Kidney (tissue), 13 donors: ENCODE measurements at regions not wholly inside any gene's neighbourhood (a gene's known extent, or its start where the extent isn't known, plus 50 kb on each side); places are given as distances from the start of the nearest gene placed in this dataset.

Experiments
- DNase-seq, 5 donors: peaks; one replicate each; pipeline ENCODE4 v3.0.0-alpha.2; 2013 to 2020
- FAIRE-seq: peaks from 2 replicates; lab custom pipeline; 2012; peaks lifted over from hg19 to GRCh38; lab: Jason Lieb, UNC
- H3K27ac ChIP-seq, 2 donors: one replicate each; pipeline ENCODE4 v1.7.0; 2013; ENCODE audit warnings: low read depth in 2 of 2, low read length in 2 of 2, inconsistent platforms in 1 of 2
- H3K27me3 ChIP-seq: one replicate; pipeline ENCODE4 v1.7.1; 2013; ENCODE audit warnings: low read length, inconsistent platforms; ENCODE audit not compliant: control insufficient read depth, insufficient read depth
- H3K36me3 ChIP-seq, 3 donors: one replicate each; pipeline versions ENCODE4 v1.7.0 to v1.7.1; 2013; ENCODE audit warnings: low read length in 3 of 3, control low read depth in 1 of 3, inconsistent platforms in 1 of 3; ENCODE audit not compliant: insufficient read depth in 3 of 3, control insufficient read depth in 2 of 3
- H3K4me1 ChIP-seq, 3 donors: one replicate each; pipeline versions ENCODE4 v1.7.0 to v1.7.1; 2013; ENCODE audit warnings: low read length in 3 of 3, inconsistent platforms in 1 of 3, low read depth in 1 of 3; ENCODE audit not compliant: control insufficient read depth in 2 of 3, insufficient read depth in 2 of 3
- H3K4me3 ChIP-seq, 3 donors: one replicate each; pipeline versions ENCODE4 v1.7.0 to v1.8.1; 2013; ENCODE audit warnings: low read length in 3 of 3, control low read depth in 1 of 3, inconsistent platforms in 1 of 3
- H3K9ac ChIP-seq, 3 donors: one replicate each; pipeline versions ENCODE4 v1.7.0 to v1.7.1; 2013; ENCODE audit warnings: low read length in 3 of 3, control low read depth in 1 of 3, inconsistent platforms in 1 of 3
- H3K9me3 ChIP-seq, 3 donors: one replicate each; pipeline versions ENCODE4 v1.7.0 to v1.7.1; 2013; ENCODE audit warnings: low read length in 3 of 3, control low read depth in 1 of 3, inconsistent platforms in 1 of 3; ENCODE audit not compliant: control insufficient read depth in 2 of 3, insufficient read depth in 1 of 3
- CTCF ChIP-seq: IDR thresholded peaks from 3 replicates; pipeline ENCODE4 v1.5.1; 2012; ENCODE audit warnings: mild to moderate bottlenecking, moderate library complexity, borderline replicate concordance; ENCODE audit not compliant: insufficient read depth; ENCODE audit errors: extremely low read depth
- intact Hi-C: fragments of 100-400 bp; cut with DNase I; formaldehyde crosslinking; loops from one replicate; pipeline ENCODE4 v1.11.1; 2022
- donor health status: control.
- donor health status: control.
- donor health status: control.
- donor health status: control.
- donor health status: control.
- donor health status: DM: yes; HTN: yes; CAD: no.
- donor health status: Normal renal cell carcinoma (clear cell type).

GRCh38 chr1:17881761-17882160 is 126.6 kb downstream of the ACTL8 start:
- peak in 1 of 5 donors; percentile 34 for DNase-seq
- intact Hi-C loops, result no loop called here

GRCh38 chr1:17883136-17883535 is 128.0 kb downstream of the ACTL8 start:
- Histone ChIP-seq H3K4me1 (no peaks in the 10 kb centered on the region), H3K27me3 (no peaks in the 10 kb centered on the region), H3K36me3 (no peaks in the 10 kb centered on the region), H3K4me3 (no peak overlapping the region), H3K9me3 (no peaks in the 10 kb centered on the region), H3K27ac (no peak overlapping the region), H3K9ac (no peak overlapping the region)
- no peak for DNase-seq
- FAIRE-seq, result no peak
- intact Hi-C loops, result no loop called here
- no peak for TF ChIP-seq CTCF

More at GRCh38 chr1:17881761-17882160, 126.6 kb downstream of the ACTL8 start:
- Histone ChIP-seq H3K36me3 (no peaks in the 10 kb centered on the region), H3K9ac (no peak overlapping the region), H3K4me1 (no peaks in the 10 kb centered on the region), H3K27ac (no peak overlapping the region), H3K4me3 (no peak overlapping the region), H3K27me3 (no peaks in the 10 kb centered on the region), H3K9me3 (no peaks in the 10 kb centered on the region)
- FAIRE-seq, result no peak
- TF ChIP-seq CTCF, result no peak

GRCh38 chr1:17883662-17884395 is 128.7 kb downstream of the ACTL8 start:
- Histone ChIP-seq H3K4me3 (no peak overlapping the region), H3K4me1 (no peaks in the 10 kb centered on the region), H3K36me3 (no peaks in the 10 kb centered on the region), H3K27me3 (no peaks in the 10 kb centered on the region), H3K9me3 (no peaks in the 10 kb centered on the region), H3K9ac (no peak overlapping the region), H3K27ac (no peak overlapping the region)
- no peak for DNase-seq
- no peak for TF ChIP-seq CTCF
- intact Hi-C loops, result no loop called here
- no peak for FAIRE-seq
